DMS153 treated with DMSO at 0.1 percent for 48 hours (cell line): ENCODE measurements at regions not wholly inside any gene's neighbourhood (a gene's known extent, or its start where the extent isn't known, plus 50 kb on each side); places are given as distances from the start of the nearest gene placed in this dataset.

Source experiments
- DNase-seq: peaks from one replicate; lab custom pipeline; 2025; ENCODE audit not compliant: unreplicated experiment; lab: John Stamatoyannopoulos, UW

DNA sequence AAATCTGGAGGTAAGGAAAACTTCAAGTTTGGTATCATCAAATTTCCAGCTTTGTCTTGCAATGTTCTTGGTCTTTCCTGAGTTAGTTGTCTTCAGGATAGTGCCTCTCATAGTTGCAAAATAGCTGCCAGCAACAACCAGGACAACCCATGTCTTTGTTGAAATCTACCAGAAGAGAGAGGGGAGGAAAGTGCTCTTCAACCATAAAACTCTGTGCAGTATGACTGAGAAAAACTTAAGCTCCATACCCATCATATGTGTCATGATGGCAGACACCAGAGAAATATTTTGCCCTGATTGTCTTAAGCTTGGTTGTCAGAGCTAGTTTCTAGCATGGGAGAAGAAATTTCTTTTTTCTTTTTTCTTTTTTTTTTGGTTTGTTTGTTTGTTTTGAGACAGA lies 103.3 kb downstream of the SPRY2 start:
- no peak for DNase-seq

DNA sequence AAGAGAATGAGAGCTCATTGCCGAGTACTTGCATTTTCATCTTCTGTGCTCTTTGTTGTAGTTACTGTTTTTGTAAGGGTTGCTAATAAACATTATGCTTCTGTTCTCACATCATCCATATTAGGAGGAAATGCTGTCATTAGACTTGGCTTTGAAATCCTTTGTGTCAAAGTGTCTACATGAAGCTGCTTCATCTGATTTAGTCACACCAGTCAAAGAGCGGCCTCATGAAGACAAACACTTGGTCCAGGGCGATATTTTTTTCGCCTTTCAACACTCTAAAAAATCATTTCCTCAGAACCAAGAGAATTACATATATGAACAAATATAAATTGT lies 105.0 kb downstream of the SPRY2 start:
- DNase-seq, result no peak

DNA sequence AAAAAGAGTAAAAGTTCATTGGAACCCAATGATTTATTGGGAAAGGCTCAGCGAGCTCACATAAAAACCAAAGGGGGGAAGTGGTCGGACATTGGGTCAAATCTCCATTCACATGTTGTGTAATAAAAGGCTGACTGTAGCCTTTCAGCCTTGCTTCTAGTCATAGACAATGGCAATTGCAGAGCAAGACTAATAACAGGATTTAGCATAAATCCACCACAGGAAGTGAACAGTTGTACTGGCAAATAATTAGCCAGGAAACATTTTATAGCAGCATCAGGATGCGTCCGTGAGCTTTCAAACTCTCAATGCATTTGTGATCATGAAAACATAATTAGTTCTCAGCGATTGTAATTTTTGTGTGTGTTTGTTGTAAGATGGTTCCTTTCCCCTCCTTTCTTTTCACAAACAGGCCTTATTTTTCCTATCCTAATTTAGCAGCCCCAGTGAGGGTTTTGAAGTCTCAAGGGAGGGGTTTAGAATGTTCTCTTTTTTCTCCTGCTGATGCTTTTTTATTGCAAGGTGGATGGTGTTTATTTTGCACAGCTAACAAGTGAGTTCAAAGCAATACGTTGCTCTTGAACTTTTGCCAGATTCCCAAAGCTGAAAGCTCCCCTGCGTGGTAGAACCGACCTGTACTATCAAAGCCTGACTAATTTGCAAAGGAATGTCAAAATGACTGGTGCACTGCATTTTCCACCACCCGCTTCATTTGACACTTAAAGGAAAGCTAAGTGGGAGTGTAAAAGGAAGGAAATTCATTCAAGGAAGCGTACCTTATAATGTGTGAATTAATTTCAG lies 105.6 kb downstream of the SPRY2 start:
- peak; percentile 91 for DNase-seq

DNA sequence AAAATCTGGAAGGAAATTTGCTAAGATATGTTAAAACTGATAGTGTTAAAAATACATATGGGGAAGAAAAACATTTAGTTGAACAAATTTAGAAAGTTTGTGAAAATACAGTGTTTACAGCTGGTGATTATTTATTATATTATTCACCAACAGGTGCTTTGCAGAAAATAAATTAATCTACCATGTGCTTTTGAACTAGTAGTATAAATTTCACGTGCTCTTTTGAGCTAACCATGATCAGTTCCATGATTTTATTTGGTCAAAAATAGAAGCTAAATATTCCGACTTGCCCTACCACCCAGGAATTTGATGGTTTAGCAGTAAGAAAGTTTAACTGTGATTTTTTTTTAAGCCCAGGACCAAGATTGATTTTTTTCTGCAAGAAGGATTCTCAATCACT lies 113.3 kb downstream of the SPRY2 start:
- DNase-seq, result no peak

DNA sequence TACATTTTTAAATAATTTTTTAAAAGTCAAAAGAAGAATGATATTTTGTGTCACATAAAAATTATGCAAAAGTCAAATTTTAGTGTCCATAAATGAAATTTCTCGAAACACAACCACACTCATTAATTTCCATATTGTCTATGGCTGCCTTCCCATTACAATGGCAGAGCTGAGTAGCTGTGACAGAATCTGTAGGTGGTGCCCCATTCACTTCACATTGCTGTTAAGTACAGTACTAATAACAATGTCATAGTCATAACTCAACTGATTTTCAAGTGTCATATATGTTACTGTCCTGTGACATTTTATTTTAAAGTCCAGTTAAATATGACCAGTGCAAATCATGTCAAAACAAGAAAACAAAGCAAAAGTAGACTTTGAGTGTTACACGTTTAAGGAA lies 114.3 kb downstream of the SPRY2 start:
- DNase-seq, result no peak

DNA sequence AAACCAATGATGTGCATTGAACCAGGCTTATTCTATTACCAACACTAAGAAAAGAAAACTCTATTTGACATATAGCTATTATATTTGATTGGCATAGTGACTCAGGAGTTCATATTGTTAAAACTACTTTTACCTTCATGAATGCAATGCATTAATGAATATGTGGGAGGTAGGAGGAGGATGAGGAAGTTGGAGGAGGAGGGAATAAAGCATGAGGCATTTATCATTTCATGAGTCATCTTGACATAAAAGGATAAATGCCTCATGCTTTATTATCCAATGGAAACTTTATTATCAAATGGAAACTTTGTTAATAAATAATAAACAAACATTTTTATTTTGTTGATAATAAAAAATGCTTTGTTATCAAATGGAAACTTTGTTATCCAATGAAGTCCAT lies 116.5 kb downstream of the SPRY2 start:
- no peak for DNase-seq

DNA sequence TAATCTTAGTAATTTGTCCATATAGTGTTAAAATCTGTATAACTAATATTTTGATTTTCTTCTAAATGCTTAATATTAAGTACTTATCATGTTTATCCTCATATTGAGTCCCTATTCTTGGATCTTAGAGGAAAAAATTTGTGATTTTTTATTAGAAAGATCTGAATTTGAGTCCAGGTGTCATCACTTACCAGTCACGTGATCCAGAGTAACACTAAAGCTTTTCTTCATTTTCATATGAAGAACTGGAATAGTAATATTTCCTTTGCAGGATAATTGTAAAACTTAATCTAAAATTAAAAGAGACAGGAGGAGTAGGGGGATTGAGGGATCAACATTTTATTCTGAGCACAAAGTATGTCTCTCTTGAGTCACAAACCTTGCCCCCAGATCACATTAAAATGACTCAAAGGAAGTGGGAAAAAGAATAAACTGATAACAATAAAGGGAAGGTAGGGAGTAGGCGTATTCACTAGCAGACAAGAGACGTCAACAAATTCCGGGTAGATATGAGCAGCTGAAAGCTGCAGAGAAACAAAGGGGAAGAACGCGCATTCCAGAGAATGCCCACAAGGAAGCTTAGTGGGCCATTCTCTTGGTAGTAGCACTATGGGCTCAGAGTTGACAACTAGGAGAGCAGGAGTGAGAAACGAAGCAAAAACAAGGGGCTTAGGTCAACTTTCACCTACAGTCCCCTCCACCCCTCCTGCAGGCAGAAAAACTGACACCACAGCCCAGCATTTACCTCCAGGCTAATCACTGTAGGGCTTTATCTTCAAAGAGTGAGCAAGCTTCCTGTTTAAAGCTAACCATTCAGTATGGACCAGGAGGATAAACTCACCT lies 123.1 kb downstream of the SPRY2 start:
- DNase-seq, result no peak

DNA sequence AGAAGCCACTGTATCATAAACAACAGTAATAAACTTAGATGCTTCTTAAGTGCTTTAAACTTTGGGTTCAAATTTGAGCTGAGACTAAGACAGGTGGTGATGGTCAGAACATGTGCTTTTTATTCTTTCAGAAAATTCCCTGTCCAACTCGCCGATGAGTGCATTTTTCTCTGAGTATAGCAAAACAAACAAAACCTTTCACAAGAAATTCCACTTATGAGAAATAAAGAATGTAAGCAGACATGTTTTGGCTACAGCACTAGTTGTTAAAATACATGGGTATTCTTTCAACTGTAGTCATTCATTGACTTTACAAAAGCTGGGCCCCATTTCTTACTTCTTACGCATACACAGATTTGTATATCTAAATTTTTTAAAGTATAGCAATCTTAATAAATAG lies 125.6 kb downstream of the SPRY2 start:
- no peak for DNase-seq

DNA sequence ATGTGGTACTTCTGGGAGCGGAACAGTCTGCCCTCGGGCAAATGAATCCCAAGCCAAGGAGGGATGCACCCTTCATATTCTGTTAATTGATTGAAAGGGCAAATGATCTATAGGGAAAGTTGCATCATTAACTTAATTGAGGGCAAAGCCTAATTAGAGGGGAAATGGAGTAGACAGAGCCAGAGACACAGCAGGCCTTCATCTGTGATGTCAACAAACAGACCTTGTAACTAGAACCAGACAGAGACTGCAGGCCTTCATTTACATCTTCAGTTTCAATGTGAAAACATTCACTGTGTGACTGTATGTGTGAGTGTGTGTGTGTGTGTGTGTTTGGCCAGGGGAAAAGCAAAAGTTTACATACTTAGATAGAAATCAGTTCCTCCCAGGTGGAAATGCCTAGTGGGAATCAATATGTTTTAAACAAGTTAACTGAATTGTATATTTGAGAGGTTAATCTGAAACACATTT lies 126.4 kb downstream of the SPRY2 start:
- DNase-seq, result no peak

DNA sequence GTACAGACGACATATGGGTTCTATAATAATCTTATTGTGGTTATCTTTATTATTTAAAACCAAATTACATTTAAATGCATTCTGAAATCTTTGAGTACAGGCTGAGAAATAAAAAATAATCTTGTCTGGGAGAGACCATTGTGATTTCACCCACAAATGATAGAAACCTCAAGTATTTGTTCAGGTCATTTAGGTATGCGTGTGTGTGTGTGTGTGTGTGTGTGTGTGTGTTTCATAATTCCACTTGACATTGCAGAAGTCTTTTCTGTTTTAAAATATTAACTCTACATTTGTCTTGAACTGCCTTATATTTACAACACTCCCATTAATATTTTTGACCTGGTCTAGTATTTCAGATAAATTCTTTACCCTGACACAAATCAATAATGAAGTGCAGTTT lies 126.9 kb downstream of the SPRY2 start:
- DNase-seq, result no peak

DNA sequence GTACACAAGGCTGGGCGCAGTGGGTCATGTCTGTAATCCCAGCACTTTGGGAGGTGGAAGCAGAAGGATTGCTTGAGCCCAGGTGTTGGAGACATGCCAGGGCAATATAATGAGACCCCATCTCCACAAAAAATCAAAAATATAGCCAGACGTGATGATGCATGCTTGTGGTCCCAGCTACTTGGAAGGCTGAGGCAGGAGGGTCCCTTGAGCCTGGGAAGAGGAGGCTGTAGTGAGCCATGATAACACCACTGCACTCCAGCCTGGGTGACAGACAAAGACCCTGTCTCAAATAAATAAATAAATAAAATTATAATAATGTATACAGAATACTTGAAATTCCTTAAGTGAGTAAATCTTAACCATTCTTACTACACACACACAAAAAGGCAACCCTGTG lies 127.7 kb downstream of the SPRY2 start:
- DNase-seq, result no peak

DNA sequence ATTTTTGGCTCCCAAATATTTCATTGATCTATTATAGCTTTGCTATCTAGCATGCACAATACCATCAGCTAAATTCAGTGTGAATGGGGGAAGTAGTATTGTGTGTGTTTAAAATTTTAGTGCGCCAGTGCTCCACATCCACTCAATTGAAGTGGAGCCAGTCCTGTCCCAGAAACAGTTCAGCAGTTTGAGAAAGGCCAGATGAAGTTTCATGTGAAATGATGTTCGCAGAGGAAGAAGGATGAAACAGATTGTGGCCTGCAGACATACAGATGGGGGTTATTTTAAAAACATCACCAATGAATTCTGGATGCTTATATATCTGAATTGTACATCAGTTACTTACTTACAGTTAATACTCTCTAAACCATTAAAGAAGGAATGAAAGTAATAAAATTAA lies 129.4 kb downstream of the SPRY2 start:
- no peak for DNase-seq

DNA sequence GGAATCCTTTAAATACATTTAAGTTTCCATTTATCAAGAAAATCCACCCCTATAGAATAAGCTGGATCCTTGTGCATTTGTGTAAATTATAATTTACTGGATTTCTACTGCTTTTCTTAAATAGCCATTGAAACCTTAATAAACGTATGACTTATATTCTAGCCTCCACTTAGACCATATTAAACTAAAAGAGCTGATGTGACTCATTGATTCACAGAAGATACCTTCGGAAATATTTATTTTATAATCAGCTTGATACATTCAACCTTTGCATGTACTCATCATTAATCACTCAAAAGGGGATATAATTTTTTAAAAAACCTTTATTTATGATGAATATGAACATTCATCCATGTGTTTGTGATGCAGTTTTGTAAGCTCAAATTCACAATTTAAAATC lies 136.3 kb downstream of the SPRY2 start:
- no peak for DNase-seq

DNA sequence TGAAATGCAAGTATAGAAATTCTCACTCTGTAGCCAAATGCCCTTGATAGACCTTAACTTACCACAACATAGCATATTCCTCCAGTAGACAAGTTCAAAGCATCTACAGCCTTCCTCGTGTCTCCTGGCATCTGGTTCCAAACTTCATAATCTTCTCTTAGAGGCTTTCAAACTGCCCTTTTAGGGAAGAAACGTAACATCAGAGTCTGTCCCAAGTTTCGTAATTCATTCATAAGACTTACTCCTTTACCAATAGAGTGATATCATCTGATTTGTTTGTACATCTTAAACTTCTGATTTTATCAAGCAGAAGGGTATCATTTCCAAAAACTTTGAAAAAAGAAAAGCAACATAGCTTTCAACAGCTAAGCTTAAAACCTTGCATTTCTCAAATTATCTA lies 137.4 kb downstream of the SPRY2 start:
- no peak for DNase-seq

DNA sequence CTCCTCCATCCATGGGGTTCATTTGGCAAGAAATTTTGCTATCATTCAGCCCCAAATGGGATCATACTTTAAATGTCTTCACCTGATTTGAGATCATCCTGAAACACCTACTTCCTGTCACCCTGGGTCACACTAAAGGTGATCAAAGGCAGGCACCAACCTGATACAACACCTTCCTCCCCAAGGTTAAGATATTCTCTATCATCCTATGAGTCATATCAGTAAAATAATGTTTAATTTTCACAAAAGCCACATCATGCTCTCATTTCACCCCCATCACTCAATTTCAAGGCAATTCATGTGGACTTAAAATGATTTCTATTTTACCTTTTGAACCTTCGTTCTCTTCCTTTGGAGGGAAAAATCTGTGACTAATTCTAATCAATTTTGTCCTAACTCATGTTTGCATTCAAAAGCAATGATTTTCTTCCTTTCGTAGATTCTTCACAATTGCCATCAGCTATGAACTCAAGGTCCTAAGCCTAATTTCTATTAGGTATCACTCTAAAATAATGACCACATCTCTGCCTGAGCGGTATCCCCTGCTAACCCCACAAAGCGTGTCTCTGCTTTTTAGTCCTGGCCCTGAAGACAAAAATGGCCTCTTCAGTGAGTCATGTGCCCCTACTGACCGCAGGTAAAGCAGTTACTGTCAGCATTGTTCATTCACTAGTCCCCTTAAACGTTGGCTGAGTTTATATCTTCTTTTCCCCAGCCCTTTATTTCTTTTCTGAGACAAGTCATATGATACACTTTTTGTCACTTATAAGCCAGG lies 139.0 kb downstream of the SPRY2 start:
- DNase-seq, result no peak

DNA sequence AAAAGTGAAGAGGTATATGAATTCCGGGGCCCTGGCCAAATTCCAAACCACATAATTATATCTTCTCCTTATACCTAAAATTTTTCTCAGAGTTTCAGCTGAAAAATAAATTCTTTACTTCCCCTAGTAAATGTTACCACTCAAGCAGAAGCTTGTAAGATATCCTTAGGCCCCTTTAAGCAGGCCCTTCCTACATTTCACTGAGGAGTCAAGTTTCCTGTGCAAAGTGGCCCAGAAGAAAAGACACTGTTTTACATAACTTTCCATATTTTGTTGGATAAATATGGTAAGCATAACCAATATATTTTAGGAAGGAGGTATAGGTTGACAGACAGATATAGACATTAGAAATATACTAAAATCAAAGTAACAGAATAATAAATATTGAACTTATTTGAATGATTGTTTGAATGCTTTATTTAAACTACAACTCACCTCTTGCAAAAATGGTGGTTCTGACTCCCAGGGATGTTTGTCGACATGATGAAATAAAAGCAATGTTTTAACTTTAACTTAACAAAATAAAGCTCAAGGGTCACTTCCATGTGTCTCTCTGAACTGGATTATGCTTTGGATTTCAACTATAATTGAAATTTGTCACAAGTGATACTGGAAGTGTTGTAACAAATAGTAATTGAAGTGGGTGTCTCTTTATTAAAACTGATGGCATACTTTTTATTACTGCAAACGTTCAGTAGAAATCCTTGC lies 141.2 kb downstream of the SPRY2 start:
- DNase-seq, result no peak

DNA sequence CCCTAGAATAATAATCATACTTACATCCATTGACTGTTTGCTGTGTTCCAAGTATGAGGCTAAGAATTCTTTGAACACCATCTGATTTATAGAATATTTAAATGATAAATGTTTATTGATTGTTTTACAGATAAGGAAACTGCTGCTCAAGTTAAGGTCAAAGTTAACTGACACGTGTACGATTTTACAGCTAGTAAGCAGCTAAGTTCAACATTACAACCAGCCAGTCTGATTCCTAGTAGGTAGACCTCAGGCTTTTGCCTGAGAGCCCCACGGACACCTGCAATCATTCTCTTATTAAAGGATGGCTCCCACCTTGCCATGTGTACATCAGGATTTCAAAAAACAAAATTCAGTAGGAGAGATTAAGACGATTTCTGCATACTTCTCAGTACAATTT lies 141.9 kb downstream of the SPRY2 start:
- no peak for DNase-seq

DNA sequence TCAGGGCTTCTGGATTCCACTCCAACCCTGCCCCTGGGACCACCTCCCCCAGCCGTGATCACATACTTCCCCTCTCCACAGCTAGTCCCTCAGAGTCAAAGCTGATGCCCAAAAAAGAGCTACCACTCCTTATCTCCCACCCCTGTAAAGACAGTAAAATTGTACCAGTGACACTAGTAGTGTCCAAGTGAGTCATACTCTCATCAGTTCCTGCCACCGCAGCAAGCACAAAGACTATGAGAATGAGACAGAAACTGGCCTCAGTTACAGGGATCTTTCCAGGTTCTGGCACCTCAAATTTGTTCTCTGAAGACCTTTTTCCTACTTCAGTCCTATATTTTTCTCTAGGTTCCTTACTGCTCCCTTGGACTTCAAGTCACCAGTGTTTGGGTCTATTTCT lies 144.2 kb downstream of the SPRY2 start:
- DNase-seq, result no peak

DNA sequence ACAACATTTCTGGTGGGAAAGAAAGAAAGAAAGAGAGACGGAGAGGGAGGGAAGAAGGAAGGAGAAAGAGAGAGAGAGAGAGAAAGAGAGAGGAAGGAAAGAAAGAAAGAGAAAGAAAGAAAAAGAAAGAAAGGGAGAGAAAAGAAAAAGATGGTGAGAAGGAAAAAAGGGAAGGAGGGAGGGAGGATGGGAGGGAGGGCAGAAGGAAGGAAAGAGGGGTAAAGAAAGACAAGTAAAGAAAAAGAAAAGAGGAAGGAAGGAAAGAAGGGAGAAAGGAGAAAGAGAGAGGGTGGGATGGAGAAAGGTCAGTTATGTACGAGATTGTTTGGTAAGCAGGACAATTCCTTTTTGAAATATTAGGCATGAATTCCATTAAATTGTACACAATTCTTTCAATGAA lies 145.3 kb downstream of the SPRY2 start:
- no peak for DNase-seq

DNA sequence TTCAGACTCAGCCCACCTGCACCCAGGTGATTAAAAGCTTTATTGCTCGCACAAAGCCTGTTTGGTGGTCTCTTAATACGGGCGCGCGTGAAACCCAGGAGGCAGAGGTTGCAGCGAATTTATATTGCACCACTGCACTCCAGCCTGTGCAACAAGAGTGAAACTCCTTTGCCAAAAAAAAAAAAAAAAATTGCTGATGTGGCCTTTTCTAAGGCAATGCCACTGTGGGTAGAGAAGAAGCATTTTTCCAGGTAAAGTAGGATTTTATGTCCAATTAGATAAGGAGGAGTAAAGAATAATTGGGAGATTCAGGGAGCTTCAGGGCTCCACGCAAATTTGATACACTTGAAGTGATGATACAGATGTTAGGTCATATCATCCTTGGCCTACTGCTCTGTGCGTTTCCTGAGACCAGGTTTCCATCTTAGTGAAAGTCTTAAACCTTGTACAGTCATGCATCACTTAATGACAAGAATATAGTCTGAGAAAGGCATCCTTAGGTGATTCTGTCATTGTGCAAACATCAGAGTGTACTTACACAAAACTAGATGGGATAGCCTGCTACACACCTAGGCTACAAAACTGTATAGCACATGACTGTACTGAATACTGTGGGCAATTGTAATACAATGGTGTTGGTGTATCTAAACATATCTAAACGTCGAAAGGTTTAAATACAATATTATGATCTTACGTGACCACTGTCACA lies 150.9 kb downstream of the SPRY2 start:
- DNase-seq, result no peak
